Body of pancreas (tissue), 4 donors: ENCODE measurements at regions not wholly inside any gene's neighbourhood (a gene's known extent, or its start where the extent isn't known, plus 50 kb on each side); places are given as distances from the start of the nearest gene placed in this dataset.

Experiments used
- POLR2A ChIP-seq, 3 donors: fragments of 450-650 bp; IDR thresholded peaks; one replicate each; pipeline ENCODE4 v1.6.1; 2016; ENCODE audit warnings: antibody characterized with exemption in 3 of 3, mild to moderate bottlenecking in 2 of 3
- TF ChIP-seq, protein P1 (sequence below), 7 experiments: fragments of 450-650 bp in 4 of 7; fragments of 200-600 bp in 3 of 7; sonication (generic) in 3 of 7; IDR thresholded peaks; one replicate each; pipeline ENCODE4 v1.5.1; 2016 to 2019; ENCODE audit warnings: antibody characterized with exemption in 7 of 7

DNA sequence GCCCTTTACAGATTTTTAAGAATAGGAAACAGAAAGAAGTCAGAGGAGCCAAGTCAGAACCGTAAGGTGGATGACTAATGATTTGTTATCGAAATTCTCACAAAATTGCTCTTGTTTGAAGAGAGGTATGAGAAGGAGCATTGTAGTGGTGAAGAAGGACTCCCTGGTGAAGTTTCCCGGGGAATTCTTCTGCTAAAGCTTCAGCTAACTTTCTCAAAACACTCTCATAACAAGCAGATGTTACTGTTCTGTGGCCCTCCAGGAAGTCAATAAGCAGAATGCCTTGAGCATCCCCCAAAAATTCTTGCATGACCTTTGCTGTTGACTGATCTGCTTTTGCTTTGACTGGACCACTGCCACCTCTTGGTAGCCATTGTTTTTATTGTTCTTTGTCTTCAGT, 152.9 kb downstream of the HGF start:
- TF ChIP-seq POLR2A (IDR thresholded peaks at IDR 0.05): no peak
- TF ChIP-seq, protein P1, sequence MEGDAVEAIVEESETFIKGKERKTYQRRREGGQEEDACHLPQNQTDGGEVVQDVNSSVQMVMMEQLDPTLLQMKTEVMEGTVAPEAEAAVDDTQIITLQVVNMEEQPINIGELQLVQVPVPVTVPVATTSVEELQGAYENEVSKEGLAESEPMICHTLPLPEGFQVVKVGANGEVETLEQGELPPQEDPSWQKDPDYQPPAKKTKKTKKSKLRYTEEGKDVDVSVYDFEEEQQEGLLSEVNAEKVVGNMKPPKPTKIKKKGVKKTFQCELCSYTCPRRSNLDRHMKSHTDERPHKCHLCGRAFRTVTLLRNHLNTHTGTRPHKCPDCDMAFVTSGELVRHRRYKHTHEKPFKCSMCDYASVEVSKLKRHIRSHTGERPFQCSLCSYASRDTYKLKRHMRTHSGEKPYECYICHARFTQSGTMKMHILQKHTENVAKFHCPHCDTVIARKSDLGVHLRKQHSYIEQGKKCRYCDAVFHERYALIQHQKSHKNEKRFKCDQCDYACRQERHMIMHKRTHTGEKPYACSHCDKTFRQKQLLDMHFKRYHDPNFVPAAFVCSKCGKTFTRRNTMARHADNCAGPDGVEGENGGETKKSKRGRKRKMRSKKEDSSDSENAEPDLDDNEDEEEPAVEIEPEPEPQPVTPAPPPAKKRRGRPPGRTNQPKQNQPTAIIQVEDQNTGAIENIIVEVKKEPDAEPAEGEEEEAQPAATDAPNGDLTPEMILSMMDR (IDR thresholded peaks at IDR 0.05): no peak
